Stimulated activated CD4-positive, alpha-beta T cell treated with anti-CD3 and anti-CD28 coated beads, Interleukin-4, amount 100 ng/mL, for 4 hours (primary cell): ENCODE measurements at regions not wholly inside any gene's neighbourhood (a gene's known extent, or its start where the extent isn't known, plus 50 kb on each side); places are given as distances from the start of the nearest gene placed in this dataset.

ENCODE experiments used
- DNase-seq, 2 experiments: peaks; one replicate each; pipeline ENCODE4 v3.0.0-alpha.2; 2020

GRCh38 chr3:194806991-194807630, 121.4 kb downstream of the FAM43A start:
- no peak for DNase-seq

GRCh38 chr3:194808640-194809097, 123.0 kb downstream of the FAM43A start:
- DNase-seq, result no peak

- no peak for DNase-seq
Measured at GRCh38 chr3:194809382-194809781, 123.7 kb downstream of the FAM43A start.

- no peak for DNase-seq
Measured at GRCh38 chr3:194810076-194810475, 124.4 kb downstream of the FAM43A start.

- no peak for DNase-seq
Measured at GRCh38 chr3:194811118-194811517, 125.4 kb downstream of the FAM43A start.

GRCh38 chr3:194812176-194812575, 126.5 kb downstream of the FAM43A start:
- no peak for DNase-seq

GRCh38 chr3:194814878-194815357, 129.2 kb downstream of the FAM43A start:
- DNase-seq, result no peak

- DNase-seq, result no peak
Measured at GRCh38 chr3:194816748-194817591, 131.3 kb downstream of the FAM43A start.

- DNase-seq, result no peak
Measured at GRCh38 chr3:194817592-194817930, 131.9 kb downstream of the FAM43A start.

GRCh38 chr3:194817936-194818335, 132.3 kb downstream of the FAM43A start:
- DNase-seq, result no peak

GRCh38 chr3:194824100-194824499, 138.4 kb downstream of the FAM43A start:
- no peak for DNase-seq

- no peak for DNase-seq
Measured at GRCh38 chr3:194824701-194825111, 139.0 kb downstream of the FAM43A start.

- DNase-seq, result no peak
Measured at GRCh38 chr3:194826594-194826993, 140.9 kb downstream of the FAM43A start.

GRCh38 chr3:194827486-194827885, 141.8 kb downstream of the FAM43A start:
- DNase-seq, result no peak

GRCh38 chr3:194828116-194828515, 142.4 kb downstream of the FAM43A start:
- no peak for DNase-seq

GRCh38 chr3:194828926-194829325, 143.2 kb downstream of the FAM43A start:
- DNase-seq, result no peak

- no peak for DNase-seq
Measured at GRCh38 chr3:194830401-194830800, 144.7 kb downstream of the FAM43A start.

GRCh38 chr3:194830978-194831377, 145.3 kb downstream of the FAM43A start:
- no peak for DNase-seq

- no peak for DNase-seq
Measured at GRCh38 chr3:194832346-194833104, 146.8 kb downstream of the FAM43A start.

GRCh38 chr3:194833114-194833910, 147.6 kb downstream of the FAM43A start:
- no peak for DNase-seq

GRCh38 chr3:194836661-194837060, 151.0 kb downstream of the FAM43A start:
- no peak for DNase-seq

GRCh38 chr3:194837457-194838127, 151.9 kb downstream of the FAM43A start:
- no peak for DNase-seq
